Esophagus squamous epithelium (tissue), 4 donors: ENCODE measurements at regions not wholly inside any gene's neighbourhood (a gene's known extent, or its start where the extent isn't known, plus 50 kb on each side); places are given as distances from the start of the nearest gene placed in this dataset.

Experiments
- POLR2A ChIP-seq, 4 donors: fragments of 450-650 bp; IDR thresholded peaks; one replicate each; pipeline ENCODE4 v1.6.1; 2017; ENCODE audit warnings: antibody characterized with exemption in 4 of 4, mild to moderate bottlenecking in 4 of 4, moderate library complexity in 3 of 4
- TF ChIP-seq, protein P1 (sequence below), 6 experiments: fragments of 450-650 bp in 4 of 6; fragments of 200-600 bp in 2 of 6; sonication (generic) in 2 of 6; IDR thresholded peaks; one replicate each; pipeline ENCODE4 v1.5.1; 2016 to 2019; ENCODE audit warnings: antibody characterized with exemption in 6 of 6, mild to moderate bottlenecking in 4 of 6, moderate library complexity in 4 of 6

DNA sequence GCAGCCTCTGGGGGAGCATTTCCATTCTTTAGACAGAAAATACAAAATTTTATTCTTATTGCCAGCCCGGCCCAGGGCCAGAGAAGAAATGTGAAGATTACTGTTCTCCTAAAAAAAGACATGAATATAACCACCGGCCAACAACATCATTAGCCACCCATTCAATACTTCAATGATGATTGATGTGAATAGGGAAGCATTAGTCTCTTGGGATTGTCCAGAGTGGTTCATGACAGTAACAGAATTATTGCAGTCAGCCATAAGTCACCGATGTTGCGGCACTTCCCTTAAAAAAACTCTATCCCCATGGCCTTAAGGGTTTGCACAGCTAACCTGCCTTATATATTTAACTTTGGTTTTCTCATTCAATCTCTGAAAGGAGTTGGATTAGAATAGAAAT, 418.7 kb downstream of the CENPC start:
- no peak for TF ChIP-seq POLR2A (IDR thresholded peaks at IDR 0.05)
- TF ChIP-seq, protein P1, sequence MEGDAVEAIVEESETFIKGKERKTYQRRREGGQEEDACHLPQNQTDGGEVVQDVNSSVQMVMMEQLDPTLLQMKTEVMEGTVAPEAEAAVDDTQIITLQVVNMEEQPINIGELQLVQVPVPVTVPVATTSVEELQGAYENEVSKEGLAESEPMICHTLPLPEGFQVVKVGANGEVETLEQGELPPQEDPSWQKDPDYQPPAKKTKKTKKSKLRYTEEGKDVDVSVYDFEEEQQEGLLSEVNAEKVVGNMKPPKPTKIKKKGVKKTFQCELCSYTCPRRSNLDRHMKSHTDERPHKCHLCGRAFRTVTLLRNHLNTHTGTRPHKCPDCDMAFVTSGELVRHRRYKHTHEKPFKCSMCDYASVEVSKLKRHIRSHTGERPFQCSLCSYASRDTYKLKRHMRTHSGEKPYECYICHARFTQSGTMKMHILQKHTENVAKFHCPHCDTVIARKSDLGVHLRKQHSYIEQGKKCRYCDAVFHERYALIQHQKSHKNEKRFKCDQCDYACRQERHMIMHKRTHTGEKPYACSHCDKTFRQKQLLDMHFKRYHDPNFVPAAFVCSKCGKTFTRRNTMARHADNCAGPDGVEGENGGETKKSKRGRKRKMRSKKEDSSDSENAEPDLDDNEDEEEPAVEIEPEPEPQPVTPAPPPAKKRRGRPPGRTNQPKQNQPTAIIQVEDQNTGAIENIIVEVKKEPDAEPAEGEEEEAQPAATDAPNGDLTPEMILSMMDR (IDR thresholded peaks at IDR 0.05): no peak
